ENCODE measurements at regions not wholly inside any gene's neighbourhood (a gene's known extent, or its start where the extent isn't known, plus 50 kb on each side); places are given as distances from the start of the nearest gene placed in this dataset.

- TF ChIP-seq CTCF (conservative IDR thresholded peaks at IDR 0.05 in 1 of 2, IDR thresholded peaks at IDR 0.05 in 1 of 2; ENCODE audit: extremely low read depth in 1 of 2, insufficient read depth in 1 of 2, low read depth in 1 of 2, low read length in 2 of 2) (no peak), EZH2 (IDR thresholded peaks at IDR 0.05; ENCODE audit: borderline replicate concordance, low read length) (no peak)
Measured at GRCh38 chr6:108736832-108737231, 111.4 kb upstream of the ARMC2 start.
